RWPE2 (cell line): ENCODE measurements at regions not wholly inside any gene's neighbourhood (a gene's known extent, or its start where the extent isn't known, plus 50 kb on each side); places are given as distances from the start of the nearest gene placed in this dataset.

Experiments used
- ATAC-seq: fragments of 200-7000 bp; cut with Tn5 transposase; 3 replicates; pipeline ENCODE4 v1.9.1; 2021; ENCODE audit warnings: low read depth
- DNase-seq: peaks from one replicate; pipeline ENCODE4 v3.0.0-alpha.2; 2020; ENCODE audit warnings: low spot score
- H3K27ac ChIP-seq: fragments of 450-650 bp; 2 replicates; pipeline ENCODE4 v1.5.1; 2017; ENCODE audit warnings: mild to moderate bottlenecking; ENCODE audit not compliant: poor library complexity, severe bottlenecking
- H3K27me3 ChIP-seq: fragments of 250-450 bp; sonication (Bioruptor Pico); 2 replicates; pipeline ENCODE4 v1.5.1; 2021; ENCODE audit warnings: mild to moderate bottlenecking, moderate library complexity; ENCODE audit not compliant: insufficient read depth, poor library complexity, severe bottlenecking
- H3K36me3 ChIP-seq: fragments of 250-450 bp; sonication (Bioruptor Pico); 2 replicates; pipeline ENCODE4 v1.5.1; 2020; ENCODE audit warnings: low read depth, mild to moderate bottlenecking, moderate library complexity
- H3K4me1 ChIP-seq: fragments of 250-450 bp; sonication (Bioruptor Pico); 2 replicates; pipeline ENCODE4 v1.5.1; 2021; ENCODE audit warnings: mild to moderate bottlenecking, moderate library complexity; ENCODE audit not compliant: insufficient read depth, poor library complexity, severe bottlenecking
- H3K4me3 ChIP-seq: fragments of 250-450 bp; sonication (Bioruptor Pico); 2 replicates; pipeline ENCODE4 v1.5.1; 2021; ENCODE audit warnings: mild to moderate bottlenecking, moderate library complexity; ENCODE audit not compliant: severe bottlenecking
- H3K9me3 ChIP-seq: fragments of 250-450 bp; sonication (Bioruptor Pico); 2 replicates; pipeline ENCODE4 v1.5.1; 2021; ENCODE audit warnings: mild to moderate bottlenecking, moderate library complexity; ENCODE audit not compliant: severe bottlenecking
- CTCF ChIP-seq: fragments of 450-650 bp; IDR thresholded peaks from one replicate; pipeline ENCODE4 v1.5.1; 2017; ENCODE audit warnings: mild to moderate bottlenecking, moderate library complexity; ENCODE audit not compliant: poor library complexity, severe bottlenecking

GRCh38 chr4:45776146-45776545, 347.7 kb downstream of the GABRG1 start:
- Histone ChIP-seq H3K27me3 (no peaks in the 10 kb centered on the region), H3K4me1 (no peaks in the 10 kb centered on the region), H3K27ac (no peak overlapping the region), H3K4me3 (no peak overlapping the region), H3K36me3 (no peaks in the 10 kb centered on the region), H3K9me3 (no peaks in the 10 kb centered on the region)
- no peak for DNase-seq
- ATAC-seq: no peak
- no peak for TF ChIP-seq CTCF

- no peaks in the 10 kb centered on the region for H3K27me3 ChIP-seq
- no peaks in the 10 kb centered on the region for H3K9me3 ChIP-seq
- no peak for ATAC-seq
- no peak for TF ChIP-seq CTCF
- H3K4me1 ChIP-seq: no peaks in the 10 kb centered on the region
- no peak overlapping the region for H3K4me3 ChIP-seq
- DNase-seq: no peak
- H3K36me3 ChIP-seq: no peaks in the 10 kb centered on the region
- H3K27ac ChIP-seq: no peak overlapping the region
These were observed 352.9 kb downstream of the GABRG1 start for GRCh38 chr4:45770958-45771357.

- Histone ChIP-seq H3K4me1 (no peaks in the 10 kb centered on the region), H3K36me3 (no peaks in the 10 kb centered on the region), H3K27me3 (no peaks in the 10 kb centered on the region), H3K4me3 (no peak overlapping the region), H3K9me3 (no peaks in the 10 kb centered on the region), H3K27ac (no peak overlapping the region)
- ATAC-seq: no peak
- no peak for TF ChIP-seq CTCF
- DNase-seq: no peak
These were observed 358.3 kb downstream of the GABRG1 start for GRCh38 chr4:45765521-45765920.

- TF ChIP-seq CTCF: no peak
- Histone ChIP-seq H3K4me1 (no peaks in the 10 kb centered on the region), H3K27ac (no peak overlapping the region), H3K36me3 (no peaks in the 10 kb centered on the region), H3K4me3 (no peak overlapping the region), H3K9me3 (no peaks in the 10 kb centered on the region), H3K27me3 (no peaks in the 10 kb centered on the region)
- no peak for ATAC-seq
- DNase-seq: no peak
These were observed 371.9 kb downstream of the GABRG1 start for GRCh38 chr4:45751877-45752530.

GRCh38 chr4:45750721-45751120, 373.1 kb downstream of the GABRG1 start:
- H3K36me3 ChIP-seq: no peaks in the 10 kb centered on the region
- DNase-seq (no peak), ATAC-seq (no peak)
- no peak overlapping the region for H3K27ac ChIP-seq
- no peaks in the 10 kb centered on the region for H3K9me3 ChIP-seq
- TF ChIP-seq CTCF: no peak
- no peak overlapping the region for H3K4me3 ChIP-seq
- no peaks in the 10 kb centered on the region for H3K4me1 ChIP-seq
- no peaks in the 10 kb centered on the region for H3K27me3 ChIP-seq
